CD4-positive, alpha-beta T cell treated with Interleukin-6 for 4 hours (primary cell): ENCODE measurements at regions not wholly inside any gene's neighbourhood (a gene's known extent, or its start where the extent isn't known, plus 50 kb on each side); places are given as distances from the start of the nearest gene placed in this dataset.

ENCODE experiments used
- DNase-seq: peaks from one replicate; pipeline ENCODE4 v3.0.0-alpha.2; 2020; ENCODE audit warnings: mixed read lengths

DNA sequence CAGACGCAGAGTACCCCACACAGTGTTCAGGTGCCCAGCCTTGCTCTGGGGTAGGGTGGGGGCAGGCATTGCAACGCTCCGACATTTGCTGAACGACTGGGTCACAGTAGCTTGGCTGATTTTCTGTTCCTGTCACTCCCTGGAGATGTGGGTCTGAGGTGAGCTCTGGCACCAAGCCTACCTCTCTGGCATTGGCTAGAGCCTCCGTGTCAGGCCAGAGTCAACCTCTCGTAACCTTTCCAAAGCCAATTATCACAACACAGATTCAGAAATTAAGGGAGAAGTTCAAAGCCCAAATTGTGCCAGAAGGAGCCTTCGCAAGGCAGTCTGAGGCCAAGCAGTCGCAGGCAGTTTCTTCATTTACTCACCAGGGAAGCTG, 117.2 kb downstream of the IRS2 start:
- no peak for DNase-seq

DNA sequence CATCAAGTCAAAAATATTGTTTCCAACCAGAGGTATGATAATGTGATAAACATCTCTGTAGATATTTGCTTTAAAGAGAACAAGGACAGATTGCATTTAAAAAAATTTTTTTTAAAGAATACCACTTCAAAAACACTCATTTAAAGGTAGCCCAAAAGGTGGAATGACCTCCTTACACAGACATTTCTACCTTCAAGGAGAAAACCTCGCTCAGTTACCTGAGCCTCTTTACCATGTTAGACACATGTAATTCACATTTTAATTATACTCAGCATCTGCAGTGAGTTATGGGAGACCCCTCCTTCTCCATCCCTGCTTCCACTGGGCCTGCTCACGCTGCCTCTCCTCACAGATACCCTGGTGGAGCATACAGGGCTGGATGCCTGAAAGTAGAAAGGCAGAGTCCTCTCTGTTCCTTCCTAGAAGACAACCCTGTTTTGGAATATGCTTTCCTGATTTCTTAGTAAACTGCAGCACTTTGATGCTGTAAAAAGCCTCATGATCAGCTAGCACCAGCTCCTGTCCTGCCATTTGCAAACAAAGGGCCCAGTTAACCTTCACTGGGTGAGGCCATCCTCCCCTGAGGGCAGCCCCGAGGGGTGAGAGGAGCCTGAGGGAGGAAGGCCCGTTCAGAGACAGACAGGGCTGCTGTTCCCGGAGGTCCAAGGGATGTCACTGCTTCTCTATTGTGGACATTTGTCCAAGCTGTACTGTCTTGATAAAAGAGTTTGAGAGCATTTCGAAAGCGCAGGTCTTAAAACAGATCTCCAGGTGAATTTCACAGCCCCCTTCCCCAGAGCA, 117.8 kb downstream of the IRS2 start:
- DNase-seq = no peak

DNA sequence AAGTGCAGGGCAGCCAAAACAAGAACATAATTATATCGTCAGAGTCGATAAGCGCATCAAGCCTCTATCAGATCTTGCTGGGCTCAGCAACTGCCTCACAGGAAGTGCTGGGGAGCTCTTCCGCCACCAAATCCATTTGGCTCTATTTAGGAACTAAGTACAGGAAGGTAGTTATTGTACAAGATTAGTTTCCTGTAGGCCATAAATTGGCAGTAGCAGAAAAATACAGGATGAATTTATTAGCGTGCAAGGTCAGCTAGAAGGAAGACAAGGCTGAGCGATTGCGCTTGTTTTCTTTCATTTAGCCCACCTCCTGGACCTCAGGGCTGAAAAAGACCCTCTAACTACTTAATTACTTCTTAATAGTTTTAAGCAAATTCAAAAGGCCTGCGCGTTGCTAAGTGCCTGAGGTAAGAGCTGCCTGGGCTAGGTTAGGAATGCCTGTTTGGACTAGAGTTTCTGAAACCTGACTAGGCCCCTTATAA, 118.5 kb downstream of the IRS2 start:
- DNase-seq = no peak

DNA sequence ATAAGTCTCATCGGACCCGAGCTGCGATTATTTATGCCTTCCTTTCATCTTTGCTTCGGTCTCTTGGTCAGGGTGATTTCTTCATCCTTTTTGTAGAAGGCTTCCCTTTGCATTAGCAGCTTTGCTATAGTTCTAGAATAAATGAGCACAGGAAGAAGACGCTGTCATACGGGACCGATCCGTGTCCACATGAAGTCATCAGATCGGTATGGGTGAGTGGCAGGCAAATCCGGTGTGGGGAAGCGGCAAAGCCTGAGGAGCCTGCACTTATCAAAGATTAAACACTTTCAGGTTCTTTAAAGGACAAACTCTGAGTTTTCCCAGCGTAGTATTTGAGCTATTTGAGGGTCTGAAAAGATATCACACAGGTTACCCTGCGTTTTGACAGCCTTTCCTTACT, 119.3 kb downstream of the IRS2 start:
- DNase-seq = no peak

DNA sequence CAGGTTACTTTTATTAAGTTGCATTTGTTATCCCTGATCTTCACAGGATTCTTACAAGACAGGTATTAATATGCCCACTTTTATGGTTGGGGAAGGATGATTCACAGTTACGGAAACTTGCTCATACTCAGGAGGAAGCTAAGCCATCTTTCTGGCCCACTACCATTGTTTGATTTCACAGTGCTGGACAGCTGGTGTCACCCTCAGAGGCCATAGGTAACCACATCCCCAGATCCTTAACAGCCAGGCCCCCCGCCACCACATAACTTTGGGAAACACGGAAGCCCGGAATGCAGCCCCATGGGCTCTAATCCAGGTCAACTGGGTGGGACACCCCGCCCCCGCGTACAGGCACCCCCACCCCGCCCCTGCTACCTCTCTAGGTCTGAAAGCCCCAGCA, 119.7 kb downstream of the IRS2 start:
- no peak for DNase-seq

DNA sequence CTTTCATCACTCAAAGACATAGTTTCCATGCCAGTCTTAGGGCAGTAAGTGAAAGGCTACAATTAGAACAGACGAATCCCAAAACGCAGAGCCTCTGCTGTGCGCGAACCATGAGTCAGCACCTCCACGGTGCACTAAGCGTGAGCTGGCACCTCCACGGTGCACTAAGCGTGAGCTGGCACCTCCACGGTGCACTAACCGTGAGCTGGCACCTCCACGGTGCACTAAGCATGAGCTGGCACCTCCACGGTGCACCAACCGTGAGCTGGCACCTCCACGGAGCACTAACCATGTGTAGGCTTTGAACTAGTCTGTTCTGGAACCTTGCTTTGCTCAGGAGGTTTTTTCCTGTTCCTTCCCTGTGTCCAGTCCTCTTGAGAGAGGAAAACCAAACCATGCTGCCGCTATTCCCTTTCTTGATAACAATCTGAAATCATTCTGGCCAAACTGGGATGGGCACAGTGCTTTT, 120.6 kb downstream of the IRS2 start:
- DNase-seq = no peak

DNA sequence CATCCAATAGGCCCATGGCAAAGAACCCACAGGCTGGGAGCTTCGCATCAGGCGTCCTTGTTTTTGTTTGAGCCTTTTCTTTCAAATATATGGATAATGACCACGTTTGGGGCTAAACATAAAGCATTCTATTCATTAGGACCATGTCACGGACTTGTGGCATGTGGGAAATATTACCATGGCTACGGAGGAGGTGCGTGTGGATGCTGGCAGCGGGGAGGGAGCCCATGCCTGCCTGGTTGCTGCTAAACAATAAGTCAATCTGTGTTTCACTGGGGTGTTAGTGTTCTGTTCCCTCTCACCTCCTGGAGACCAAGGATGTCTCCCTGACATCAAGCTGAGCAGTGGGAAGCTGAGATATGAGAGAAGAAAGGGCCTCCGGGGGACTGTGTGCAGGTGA, 121.1 kb downstream of the IRS2 start:
- DNase-seq = no peak

DNA sequence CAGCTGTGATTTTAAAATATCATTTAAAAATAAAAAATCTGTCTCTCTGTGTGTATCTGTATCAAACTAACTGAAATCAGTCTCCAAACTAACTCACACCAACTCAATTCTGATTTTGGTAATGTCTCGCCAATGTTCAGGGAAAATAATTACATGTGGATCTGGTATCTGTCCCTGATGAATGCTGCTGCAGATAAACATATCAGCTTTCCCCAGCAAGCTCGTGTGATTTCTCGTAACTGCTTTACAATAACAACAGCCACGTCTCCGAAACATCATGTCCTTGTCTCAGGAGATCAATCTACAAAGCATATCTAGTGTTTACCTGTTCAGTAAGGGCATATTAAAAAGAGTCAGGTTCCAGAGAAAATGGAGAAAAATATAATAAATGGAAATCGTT, 129.0 kb downstream of the IRS2 start:
- no peak for DNase-seq

DNA sequence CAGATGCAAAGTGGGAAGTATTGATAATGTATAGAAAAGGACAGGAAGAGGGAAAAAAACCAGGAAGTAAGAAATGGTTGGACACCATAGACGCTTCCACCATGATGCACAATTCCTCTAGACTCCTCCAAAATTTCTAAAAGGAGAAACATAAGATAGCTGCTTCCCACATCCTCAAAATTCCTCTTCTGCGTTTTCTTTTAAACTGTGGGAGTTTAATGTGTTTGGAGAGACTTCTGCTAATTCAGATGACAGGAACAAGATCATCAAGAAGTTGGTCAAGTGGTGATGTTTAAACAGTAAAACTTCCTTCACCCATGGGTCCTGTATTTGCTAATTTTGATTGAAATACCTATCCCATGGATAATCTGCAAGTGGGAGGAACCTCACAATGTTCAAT, 130.2 kb downstream of the IRS2 start:
- no peak for DNase-seq

DNA sequence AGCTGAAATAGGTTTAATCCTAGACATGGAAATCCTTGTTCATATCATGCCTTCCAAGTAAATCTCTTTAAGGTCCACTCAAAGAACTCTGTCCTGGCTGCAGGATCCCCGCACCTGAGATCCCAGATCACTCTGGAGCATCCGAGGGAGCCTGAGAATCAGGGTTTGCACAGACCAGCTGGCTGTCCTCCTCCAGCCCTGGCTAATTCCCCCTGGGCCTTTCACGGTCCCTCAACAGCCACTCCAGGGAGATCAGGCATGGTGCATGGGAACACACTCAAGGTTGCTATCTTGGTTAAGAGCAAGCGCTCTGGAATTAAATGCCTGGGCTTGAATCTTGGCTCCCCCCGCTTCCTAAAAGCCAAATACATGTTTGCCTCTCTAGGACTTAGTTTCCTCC, 130.8 kb downstream of the IRS2 start:
- no peak for DNase-seq

DNA sequence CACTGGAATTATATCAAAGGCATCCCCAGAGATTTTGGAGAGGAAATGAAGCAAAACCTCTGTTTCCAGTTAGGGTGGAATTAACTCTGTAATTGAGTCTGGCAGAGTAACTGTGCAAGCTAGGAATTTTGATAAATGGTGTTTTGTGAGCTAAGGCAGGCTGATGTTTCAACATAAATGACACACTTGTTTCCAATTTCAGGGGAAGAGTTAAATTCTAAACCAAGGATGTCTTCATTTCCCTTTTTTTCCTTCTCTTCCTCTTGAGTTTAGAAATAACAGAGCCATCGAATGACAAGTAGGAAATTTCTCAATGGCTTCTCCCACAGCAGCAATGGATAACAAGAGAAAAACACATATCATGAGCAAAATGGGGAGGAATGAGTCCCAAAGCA, 131.2 kb downstream of the IRS2 start:
- DNase-seq = no peak

DNA sequence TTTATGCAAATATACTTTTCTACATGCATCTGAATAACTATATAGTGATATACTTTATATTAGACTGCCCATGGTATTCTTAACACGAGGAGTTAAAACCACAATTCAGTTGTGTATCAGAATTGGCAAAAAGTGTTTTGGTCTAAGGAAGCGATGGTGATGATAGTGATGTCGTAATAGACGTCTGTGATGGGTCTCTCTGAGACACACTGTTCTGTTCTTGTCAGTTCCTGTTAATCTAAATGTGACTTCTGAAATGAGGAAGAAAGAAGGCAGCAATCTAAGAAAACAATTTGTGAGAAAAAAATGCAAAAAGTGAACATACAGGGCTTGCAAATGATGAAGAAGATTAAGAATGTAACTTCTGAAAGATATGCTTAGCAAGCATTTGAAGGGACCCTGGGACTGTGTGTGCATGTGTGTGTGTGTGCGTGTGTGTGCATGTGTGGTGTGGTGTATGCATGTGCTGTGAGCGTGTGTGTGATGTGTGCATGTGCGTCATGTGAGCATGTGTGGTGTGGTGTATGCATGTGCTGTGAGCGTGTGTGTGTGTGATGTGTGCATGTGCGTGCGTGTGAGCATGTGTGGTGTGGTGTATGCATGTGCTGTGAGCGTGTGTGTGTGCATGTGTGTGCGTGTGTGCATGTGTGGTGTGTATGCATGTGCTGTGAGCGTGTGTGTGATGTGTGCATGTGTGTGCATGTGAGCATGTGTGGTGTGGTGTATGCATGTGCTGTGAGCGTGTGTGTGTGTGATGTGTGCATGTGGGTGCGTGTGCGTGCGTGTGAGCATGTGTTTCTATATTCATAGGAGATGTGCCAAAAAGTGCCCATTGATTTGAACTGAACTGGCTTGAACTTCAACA, 131.8 kb downstream of the IRS2 start:
- DNase-seq = no peak

DNA sequence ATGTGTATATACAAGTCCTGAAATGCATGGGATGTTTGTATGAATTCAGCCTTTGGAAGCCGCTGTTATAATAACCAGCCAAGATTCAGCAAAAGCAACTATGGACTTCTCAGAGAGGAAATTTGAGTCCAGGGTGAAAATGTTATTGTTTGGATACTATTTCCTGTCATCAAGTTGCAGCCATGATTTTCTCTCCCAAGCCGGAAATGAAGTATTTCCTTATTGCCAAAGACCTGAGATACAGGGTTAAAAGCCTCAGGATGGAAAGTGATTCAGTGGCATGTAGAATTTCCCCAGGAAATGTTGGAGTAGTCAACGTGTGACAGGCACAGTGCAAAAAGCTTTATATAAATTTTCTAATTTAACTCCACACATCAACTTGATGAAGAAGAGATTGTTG, 133.9 kb downstream of the IRS2 start:
- DNase-seq = no peak

DNA sequence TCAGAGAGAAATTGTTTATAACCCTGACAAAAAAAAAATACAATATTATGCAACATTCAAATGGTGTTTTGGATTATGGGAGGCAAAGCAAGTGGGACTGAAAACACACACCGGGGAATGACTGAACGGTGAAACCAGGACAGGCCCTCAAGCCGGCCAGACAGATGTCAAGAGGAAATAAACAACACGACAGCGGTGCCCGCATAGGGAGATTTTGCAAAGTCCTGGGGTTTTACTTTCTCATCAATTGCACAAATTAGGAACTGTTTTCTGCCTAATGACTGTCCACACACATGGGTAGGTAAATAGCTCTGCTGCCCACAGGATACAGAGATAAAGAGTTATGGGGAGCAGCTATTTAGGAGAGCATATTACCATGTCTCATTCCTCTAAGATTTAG, 134.5 kb downstream of the IRS2 start:
- no peak for DNase-seq

DNA sequence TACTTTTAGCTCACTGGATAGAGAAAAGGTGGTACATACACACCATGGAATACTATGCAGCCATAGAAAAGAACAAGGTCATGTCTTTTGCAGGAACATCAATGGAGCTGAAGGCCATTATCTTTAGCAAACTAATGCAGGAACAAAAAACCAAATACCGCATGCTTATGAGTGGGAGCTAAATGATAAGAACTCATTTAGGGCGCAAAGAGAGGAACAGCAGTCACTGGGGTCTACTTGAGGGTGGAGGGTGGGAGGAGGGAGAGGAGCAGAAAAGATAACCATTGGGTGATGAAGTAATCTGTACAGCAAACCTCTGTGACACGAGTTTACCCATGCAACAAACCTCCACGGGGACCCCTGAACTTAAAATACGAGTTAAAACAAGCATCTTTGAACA, 135.1 kb downstream of the IRS2 start:
- DNase-seq = no peak

DNA sequence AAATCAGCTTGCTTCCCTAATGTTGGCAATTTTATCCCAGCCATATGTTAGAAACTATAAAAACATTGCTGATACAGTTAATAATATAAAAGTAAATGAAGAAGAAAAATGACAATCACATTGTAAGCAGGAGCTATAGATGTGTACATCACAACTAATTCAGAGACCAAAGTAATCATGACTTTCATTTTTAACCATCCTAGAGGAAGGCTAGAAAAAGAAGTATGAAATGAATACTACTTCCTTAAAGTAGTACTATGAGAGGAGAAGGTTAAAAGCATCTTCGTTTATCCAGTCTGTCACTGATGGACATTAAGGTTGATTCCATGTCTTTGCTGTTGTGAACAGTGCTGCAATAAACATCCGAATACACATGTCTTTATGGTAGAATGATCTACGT, 135.5 kb downstream of the IRS2 start:
- DNase-seq = no peak

DNA sequence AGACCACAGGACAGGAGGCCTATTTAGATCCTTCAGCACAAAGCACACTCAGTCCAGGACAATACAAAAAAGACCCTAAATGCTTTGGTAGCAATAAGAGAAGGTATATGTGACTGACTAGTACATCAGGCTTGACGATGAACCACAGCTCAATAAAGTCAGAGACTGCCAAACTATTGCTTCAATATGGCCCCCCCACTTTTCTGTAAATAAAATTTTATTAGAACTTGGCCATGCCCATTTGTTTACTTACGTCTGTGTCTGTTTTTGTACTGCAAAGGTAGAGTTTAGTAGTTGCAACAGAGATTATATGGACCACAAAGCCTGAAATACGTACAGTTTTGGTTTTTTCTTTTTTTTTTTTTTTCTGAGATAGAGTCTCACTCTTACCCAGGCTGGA, 136.7 kb downstream of the IRS2 start:
- DNase-seq = no peak

DNA sequence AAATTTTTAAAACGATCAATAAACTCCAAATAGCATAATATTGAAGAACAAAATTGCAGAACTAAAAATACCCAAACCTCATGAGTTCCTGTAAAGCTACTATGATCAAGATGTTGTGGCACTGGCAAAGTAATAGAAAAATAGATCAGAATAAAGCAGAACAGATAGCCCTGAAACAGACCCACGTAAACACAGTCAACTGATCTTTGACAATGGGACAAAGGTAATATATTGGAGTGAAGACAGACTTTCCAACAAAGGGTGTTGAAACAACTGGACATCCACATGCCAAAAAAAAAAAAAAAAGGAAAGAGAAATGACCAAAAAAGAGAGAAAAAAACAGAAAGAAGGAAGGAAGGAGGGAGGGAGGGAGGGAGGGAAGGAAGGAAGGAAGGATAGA, 138.7 kb downstream of the IRS2 start:
- DNase-seq = no peak

DNA sequence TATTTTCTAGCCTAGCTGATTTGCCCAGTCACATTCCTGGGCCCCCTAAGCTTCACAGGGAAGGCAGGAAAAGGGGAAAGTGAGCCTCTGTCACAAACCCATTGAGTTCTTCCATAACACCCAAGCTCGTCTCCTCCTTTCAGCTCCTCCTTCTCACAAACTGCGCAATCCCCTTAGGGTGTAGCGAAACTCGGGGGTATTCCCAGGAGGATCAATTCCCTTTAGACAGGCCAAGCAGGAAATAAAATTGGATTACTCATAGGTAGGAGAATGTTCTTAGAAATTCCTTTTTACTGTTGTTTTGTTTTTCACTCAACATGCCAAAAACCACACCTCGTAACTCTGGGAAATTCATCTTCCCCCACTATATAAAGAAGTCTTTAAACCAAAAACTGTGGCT, 139.3 kb downstream of the IRS2 start:
- no peak for DNase-seq

DNA sequence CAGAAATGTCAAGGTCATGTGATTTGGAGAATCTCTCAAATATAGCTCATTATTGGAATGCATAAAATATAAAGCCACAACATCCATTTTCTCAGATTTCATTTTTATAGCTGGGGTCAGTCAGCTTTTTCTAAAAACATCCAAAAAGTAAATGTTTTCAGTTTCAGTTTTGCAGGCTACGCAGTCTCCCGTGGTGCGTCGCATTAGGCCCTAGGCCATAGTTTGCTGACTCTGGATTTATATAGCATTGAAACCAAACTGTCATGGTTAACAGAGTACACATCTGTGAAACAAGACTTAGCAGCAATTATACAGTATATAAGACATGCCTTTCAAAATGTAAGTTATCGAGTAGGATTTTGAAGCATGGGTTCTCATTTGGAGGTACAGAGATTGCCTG, 140.0 kb downstream of the IRS2 start:
- DNase-seq = no peak

DNA sequence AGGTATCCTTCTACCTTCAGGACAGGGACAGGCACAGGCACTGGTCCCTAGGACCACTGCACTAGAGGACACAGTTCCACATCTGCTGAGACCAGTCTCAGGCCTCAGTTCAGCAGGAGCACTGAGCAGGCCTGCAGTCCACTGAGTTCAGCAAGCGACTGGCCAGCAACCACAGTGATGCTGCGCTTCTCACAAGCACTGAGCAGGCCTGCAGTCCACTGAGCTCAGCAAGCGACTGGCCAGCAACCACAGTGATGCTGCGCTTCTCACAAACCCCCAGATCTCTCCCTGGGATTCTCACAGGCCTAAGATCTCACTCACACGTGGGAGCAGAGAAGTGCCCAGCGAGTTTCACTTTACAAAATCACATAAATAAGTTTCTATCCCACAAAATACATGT, 140.6 kb downstream of the IRS2 start:
- DNase-seq = no peak

DNA sequence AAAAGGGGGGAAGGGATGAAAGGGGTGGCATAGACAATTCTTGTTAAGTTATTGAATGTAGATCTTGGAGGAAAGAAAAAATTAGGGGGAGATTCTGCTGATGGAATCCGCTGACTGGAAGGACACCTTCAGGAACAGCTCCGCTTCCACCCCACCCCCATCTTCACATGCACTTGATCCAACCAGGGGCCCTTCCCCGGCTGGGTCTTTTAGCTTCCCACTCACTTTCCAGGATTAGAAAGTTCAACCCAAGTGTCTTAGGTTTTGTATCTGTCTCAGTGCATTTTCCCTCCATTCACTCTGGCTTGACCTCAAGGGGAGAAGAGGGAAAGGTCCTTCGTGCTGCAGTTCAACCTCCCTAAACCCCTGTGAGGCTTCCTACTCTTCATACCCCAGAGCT, 141.4 kb downstream of the IRS2 start:
- no peak for DNase-seq

DNA sequence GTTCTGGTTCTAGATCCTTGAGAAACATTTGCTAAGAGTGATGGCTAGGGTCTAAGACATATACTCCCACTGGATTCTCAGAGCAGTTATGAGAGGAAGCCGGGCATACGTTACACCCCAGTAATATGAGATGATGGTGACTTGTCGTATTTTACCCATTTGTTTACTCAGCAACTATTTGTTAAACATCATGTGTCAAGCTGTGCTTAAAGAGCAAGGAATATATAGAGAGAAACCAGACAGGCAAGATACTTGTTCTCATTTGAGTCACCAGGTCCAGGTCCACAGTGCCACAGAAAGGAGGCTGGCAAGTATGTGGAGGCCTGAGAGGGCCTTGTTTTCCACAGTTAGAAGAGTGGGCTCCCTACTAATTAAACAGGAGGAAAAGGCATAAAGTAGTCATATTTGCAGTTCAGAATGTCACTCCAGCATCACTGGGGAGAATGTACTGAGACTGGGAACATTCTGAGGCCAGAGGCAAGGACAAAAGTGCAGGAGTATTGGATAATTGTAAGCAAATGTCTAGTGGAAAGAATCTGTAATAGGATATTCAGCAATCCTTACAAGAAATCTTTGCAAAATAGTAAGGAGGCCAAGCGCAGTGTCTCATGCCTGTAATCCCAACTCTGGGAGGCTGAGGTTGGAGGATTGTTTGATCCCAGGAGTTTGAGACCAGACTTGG, 142.2 kb downstream of the IRS2 start:
- no peak for DNase-seq

DNA sequence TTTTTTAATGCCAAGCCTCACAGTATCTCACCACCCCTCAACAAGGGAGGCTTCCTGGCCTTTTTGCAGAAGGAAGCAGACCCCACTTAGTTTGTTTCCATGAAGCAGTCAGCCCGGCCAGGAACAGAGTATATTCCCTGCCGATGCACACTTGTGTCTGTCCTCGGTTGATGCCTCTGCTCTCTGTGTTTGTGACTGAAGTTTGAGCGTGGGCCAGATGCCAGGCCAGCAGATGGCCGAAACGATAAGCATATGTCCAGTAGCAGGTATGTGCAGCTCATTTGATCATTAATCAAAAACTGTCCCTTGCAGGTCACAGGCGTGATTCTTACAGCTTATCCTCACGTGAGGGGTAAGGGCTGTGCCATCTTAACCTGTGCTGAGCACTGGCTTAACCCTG, 144.0 kb downstream of the IRS2 start:
- DNase-seq = no peak
